ENCODE measurements at regions not wholly inside any gene's neighbourhood (a gene's known extent, or its start where the extent isn't known, plus 50 kb on each side); places are given as distances from the start of the nearest gene placed in this dataset.

DNA sequence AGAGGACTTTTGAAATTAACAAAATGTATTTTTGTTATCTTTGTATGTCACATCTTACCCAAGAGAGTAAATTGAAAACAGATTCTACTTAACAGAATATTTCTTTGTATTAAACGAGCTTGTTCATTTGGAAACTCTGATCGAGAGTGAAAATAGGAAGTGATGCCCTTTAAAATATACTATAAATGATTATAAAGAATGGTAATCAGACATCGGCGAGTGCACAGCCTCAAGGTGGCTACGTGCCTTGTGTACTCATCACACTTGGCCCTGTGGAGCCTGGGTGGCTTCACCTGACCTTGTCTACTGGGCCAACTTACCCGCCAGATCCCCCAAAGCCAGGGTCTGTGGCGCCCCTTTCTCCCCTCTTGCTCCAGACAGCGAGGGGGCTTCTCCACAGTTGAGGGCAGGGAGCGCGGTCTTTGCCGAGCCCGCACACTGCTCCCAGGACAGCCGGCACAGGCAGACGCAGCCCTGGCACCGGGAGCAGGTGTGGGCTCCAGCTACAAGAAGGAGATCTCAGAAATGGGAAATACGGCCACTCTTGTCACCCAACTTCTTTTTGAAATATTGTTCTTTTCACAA is 243.2 kb downstream of the CEMIP2 start:
- no peaks in the 10 kb centered on the region for H3K36me3 ChIP-seq
- H3K27me3 ChIP-seq = no peaks in the 10 kb centered on the region
- no peak overlapping the region for H3K27ac ChIP-seq
- no peaks in the 10 kb centered on the region for H3K4me1 ChIP-seq
- H3K9me3 ChIP-seq = no peaks in the 10 kb centered on the region
- no peak overlapping the region for H3K4me3 ChIP-seq
- no peak for DNase-seq (ENCODE audit: low spot score)
- TF ChIP-seq, protein P1, sequence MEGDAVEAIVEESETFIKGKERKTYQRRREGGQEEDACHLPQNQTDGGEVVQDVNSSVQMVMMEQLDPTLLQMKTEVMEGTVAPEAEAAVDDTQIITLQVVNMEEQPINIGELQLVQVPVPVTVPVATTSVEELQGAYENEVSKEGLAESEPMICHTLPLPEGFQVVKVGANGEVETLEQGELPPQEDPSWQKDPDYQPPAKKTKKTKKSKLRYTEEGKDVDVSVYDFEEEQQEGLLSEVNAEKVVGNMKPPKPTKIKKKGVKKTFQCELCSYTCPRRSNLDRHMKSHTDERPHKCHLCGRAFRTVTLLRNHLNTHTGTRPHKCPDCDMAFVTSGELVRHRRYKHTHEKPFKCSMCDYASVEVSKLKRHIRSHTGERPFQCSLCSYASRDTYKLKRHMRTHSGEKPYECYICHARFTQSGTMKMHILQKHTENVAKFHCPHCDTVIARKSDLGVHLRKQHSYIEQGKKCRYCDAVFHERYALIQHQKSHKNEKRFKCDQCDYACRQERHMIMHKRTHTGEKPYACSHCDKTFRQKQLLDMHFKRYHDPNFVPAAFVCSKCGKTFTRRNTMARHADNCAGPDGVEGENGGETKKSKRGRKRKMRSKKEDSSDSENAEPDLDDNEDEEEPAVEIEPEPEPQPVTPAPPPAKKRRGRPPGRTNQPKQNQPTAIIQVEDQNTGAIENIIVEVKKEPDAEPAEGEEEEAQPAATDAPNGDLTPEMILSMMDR (IDR thresholded peaks at IDR 0.05) = no peak

DNA sequence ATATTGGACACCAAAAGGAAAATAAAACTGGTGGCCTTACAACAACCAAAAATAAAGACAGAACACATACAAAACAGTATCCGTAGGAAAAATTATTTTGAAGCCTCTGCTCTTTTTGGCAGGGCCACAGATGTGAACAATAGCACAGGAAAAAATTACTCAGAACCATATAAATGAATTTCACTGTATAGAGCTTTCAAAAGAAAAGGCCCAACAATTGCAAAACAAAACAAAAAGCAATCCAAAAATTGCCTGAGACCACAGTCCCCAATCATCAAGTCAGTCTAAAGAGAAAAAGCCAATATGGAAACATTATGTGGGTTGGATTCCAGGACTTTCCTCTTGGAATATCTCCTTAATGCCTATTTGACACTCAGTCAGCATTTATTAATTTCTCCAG is 243.8 kb downstream of the CEMIP2 start:
- Histone ChIP-seq H3K27ac (no peak overlapping the region), H3K4me3 (no peak overlapping the region), H3K36me3 (no peaks in the 10 kb centered on the region), H3K4me1 (no peaks in the 10 kb centered on the region), H3K9me3 (no peaks in the 10 kb centered on the region), H3K27me3 (no peaks in the 10 kb centered on the region)
- no peak for DNase-seq (ENCODE audit: low spot score)
- TF ChIP-seq, protein P1 (IDR thresholded peaks at IDR 0.05) = no peak

DNA sequence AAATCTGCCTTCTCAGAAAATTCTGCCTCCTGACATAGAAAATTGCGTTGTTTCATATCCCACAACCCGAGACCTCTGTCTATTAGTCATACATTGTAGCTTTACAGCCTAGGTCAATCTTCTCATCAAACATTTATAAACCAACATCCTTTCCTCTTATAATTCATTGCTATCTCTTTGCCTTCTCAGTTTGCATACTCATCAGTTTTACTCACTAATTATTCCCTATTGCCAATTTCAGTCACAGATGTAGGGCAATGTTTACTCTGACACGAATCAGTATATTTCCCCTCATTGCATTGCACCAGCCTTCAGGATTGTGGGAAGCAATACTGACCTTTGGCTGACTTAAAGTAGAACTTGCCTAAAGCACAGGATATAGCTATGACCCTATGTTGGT is 247.2 kb downstream of the CEMIP2 start:
- H3K4me3 ChIP-seq = no peak overlapping the region
- H3K9me3 ChIP-seq = no peaks in the 10 kb centered on the region
- TF ChIP-seq, protein P1 (IDR thresholded peaks at IDR 0.05) = no peak
- no peaks in the 10 kb centered on the region for H3K4me1 ChIP-seq
- no peak for DNase-seq (ENCODE audit: low spot score)
- no peak overlapping the region for H3K27ac ChIP-seq
- no peaks in the 10 kb centered on the region for H3K27me3 ChIP-seq
- H3K36me3 ChIP-seq = no peaks in the 10 kb centered on the region

DNA sequence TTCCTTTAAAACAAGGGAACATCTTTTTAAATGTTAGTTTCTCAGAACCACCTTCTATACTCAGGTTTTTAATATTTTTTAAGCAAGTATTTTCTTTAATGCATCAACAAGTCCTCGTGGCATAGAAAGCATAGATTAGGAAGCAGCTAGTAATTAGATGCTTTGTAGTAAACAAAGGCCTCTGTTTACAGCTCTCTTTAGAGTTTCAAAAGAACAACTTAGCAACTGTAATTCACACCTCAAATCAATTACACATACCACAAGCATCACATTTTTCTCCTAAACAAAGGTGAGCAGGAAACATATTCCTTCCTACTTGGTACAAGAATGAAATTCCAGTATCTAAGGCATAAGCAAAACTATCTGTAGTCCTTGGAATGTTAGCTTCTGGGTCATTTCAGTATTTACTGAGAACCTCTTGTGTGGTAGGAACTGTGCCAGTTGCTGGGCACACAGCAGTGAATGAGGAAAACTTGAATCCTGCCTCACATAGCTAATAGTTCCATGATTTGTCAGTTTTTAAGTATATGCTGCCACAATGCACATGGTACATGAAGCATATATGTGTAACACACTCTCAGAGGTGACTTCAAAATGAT is 249.1 kb downstream of the CEMIP2 start:
- Histone ChIP-seq H3K36me3 (no peaks in the 10 kb centered on the region), H3K27me3 (no peaks in the 10 kb centered on the region), H3K27ac (no peak overlapping the region), H3K4me1 (no peaks in the 10 kb centered on the region), H3K9me3 (no peaks in the 10 kb centered on the region), H3K4me3 (no peak overlapping the region)
- DNase-seq (ENCODE audit: low spot score) = no peak
- TF ChIP-seq, protein P1 (IDR thresholded peaks at IDR 0.05) = no peak

DNA sequence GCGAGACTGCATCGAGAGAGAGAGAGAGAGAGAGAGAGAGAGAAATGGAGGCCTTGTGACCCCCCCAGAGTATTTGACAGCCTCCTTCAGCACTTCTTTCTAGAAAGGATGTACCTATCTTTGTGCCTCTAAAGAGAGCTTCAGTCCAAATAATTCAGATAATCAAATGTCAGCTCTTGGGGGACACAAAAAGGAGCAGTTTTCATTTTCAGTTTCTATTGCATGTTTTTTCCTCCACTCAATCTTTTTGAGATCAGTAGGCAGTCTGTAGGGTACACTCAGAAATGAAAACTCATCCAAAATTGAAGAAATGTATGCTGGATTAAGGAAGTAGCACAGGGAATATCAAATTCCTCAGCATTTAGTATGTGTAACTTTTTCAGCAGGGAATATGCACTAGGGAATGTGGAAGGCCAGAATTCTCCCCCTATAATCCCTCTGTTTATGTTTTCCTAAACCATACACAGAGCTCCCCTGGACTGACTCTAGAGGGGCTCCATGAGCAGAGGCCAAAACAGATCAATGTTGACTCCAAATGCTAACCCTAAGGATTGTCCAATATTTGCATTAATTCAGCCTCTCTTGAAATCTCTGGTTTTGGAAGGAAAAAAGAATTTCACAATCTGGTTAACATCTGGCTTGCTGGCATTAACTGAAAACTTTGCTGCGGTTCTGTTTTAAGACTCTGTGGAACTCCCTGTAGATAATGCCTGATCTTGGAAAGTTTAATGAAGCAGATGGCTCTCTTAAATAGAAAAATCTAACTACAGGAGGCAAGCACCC is 250.1 kb downstream of the CEMIP2 start:
- H3K4me1 ChIP-seq = no peaks in the 10 kb centered on the region
- no peak overlapping the region for H3K4me3 ChIP-seq
- H3K9me3 ChIP-seq = no peaks in the 10 kb centered on the region
- no peak for DNase-seq (ENCODE audit: low spot score)
- H3K27ac ChIP-seq = no peak overlapping the region
- TF ChIP-seq, protein P1 (IDR thresholded peaks at IDR 0.05) = no peak
- no peaks in the 10 kb centered on the region for H3K27me3 ChIP-seq
- H3K36me3 ChIP-seq = no peaks in the 10 kb centered on the region

Measured in right atrium auricular region (tissue), 2 donors.